Upper lobe of right lung (tissue), 1 donor: ENCODE measurements at regions not wholly inside any gene's neighbourhood (a gene's known extent, or its start where the extent isn't known, plus 50 kb on each side); places are given as distances from the start of the nearest gene placed in this dataset.

Experiments used
- ATAC-seq: fragments of 200-7000 bp; cut with Tn5 transposase; one replicate; pipeline ENCODE4 v1.9.1; 2020; ENCODE audit warnings: mild to moderate bottlenecking, moderate library complexity
- DNase-seq: peaks from one replicate; pipeline ENCODE4 v3.0.0-alpha.2; 2020
- H3K27ac ChIP-seq: fragments of 200-600 bp; one replicate; pipeline ENCODE4 v1.8.0; 2022
- H3K27me3 ChIP-seq: fragments of 200-600 bp; one replicate; pipeline ENCODE4 v1.8.0; 2022; ENCODE audit warnings: mild to moderate bottlenecking
- H3K36me3 ChIP-seq: fragments of 200-600 bp; one replicate; pipeline ENCODE4 v1.8.0; 2022
- H3K4me1 ChIP-seq: fragments of 200-600 bp; one replicate; pipeline ENCODE4 v1.8.0; 2022
- H3K4me3 ChIP-seq: fragments of 200-600 bp; one replicate; pipeline ENCODE4 v1.8.0; 2022; ENCODE audit warnings: mild to moderate bottlenecking
- H3K9me3 ChIP-seq: fragments of 200-600 bp; one replicate; pipeline ENCODE4 v1.8.0; 2022
- CTCF ChIP-seq: fragments of 200-600 bp; IDR thresholded peaks from one replicate; pipeline ENCODE4 v1.8.0; 2022; ENCODE audit warnings: antibody characterized with exemption
- intact Hi-C: fragments of 100-400 bp; cut with DNase I; formaldehyde crosslinking; loops from one replicate; pipeline ENCODE4 v1.11.0; 2022
- donor health status: DM: no; HTN: yes; CAD: no; lungs with severe emphysema.

- H3K9me3 ChIP-seq: no peaks in the 10 kb centered on the region
- no peaks in the 10 kb centered on the region for H3K27me3 ChIP-seq
- no peak for TF ChIP-seq CTCF
- no peak for DNase-seq
- intact Hi-C loops: no loop called here
- no peak overlapping the region for H3K4me3 ChIP-seq
- H3K4me1 ChIP-seq: no peaks in the 10 kb centered on the region
- no peak overlapping the region for H3K27ac ChIP-seq
- H3K36me3 ChIP-seq: no peaks in the 10 kb centered on the region
- ATAC-seq: no peak
Measured at GRCh38 chr1:114298008-114298407, 144.3 kb upstream of the SYT6 start.

GRCh38 chr1:114296413-114296812 lies 142.7 kb upstream of the SYT6 start:
- Histone ChIP-seq H3K27ac (no peak overlapping the region), H3K4me3 (no peak overlapping the region), H3K4me1 (no peaks in the 10 kb centered on the region), H3K36me3 (no peaks in the 10 kb centered on the region), H3K9me3 (no peaks in the 10 kb centered on the region), H3K27me3 (no peaks in the 10 kb centered on the region)
- TF ChIP-seq CTCF: no peak
- intact Hi-C loops: no loop called here
- DNase-seq: no peak
- ATAC-seq: no peak

- no peaks in the 10 kb centered on the region for H3K9me3 ChIP-seq
- intact Hi-C loops: no loop called here
- DNase-seq (no peak), ATAC-seq (no peak)
- no peak overlapping the region for H3K4me3 ChIP-seq
- no peak for TF ChIP-seq CTCF
- no peaks in the 10 kb centered on the region for H3K27me3 ChIP-seq
- no peaks in the 10 kb centered on the region for H3K4me1 ChIP-seq
- no peak overlapping the region for H3K27ac ChIP-seq
- H3K36me3 ChIP-seq: no peaks in the 10 kb centered on the region
Measured at GRCh38 chr1:114295321-114295720, 141.7 kb upstream of the SYT6 start.

GRCh38 chr1:114292835-114293234 lies 139.2 kb upstream of the SYT6 start:
- no peaks in the 10 kb centered on the region for H3K4me1 ChIP-seq
- H3K4me3 ChIP-seq: no peak overlapping the region
- ATAC-seq (no peak), DNase-seq (no peak)
- no peak overlapping the region for H3K27ac ChIP-seq
- no peak for TF ChIP-seq CTCF
- no peaks in the 10 kb centered on the region for H3K36me3 ChIP-seq
- H3K27me3 ChIP-seq: no peaks in the 10 kb centered on the region
- H3K9me3 ChIP-seq: no peaks in the 10 kb centered on the region
- intact Hi-C loops: no loop called here

- Histone ChIP-seq H3K36me3 (no peaks in the 10 kb centered on the region), H3K27ac (no peak overlapping the region), H3K4me1 (no peaks in the 10 kb centered on the region), H3K27me3 (no peaks in the 10 kb centered on the region), H3K4me3 (no peak overlapping the region), H3K9me3 (no peaks in the 10 kb centered on the region)
- no peak for TF ChIP-seq CTCF
- intact Hi-C loops: no loop called here
- no peak for ATAC-seq
- DNase-seq: no peak
Measured at GRCh38 chr1:114292194-114292593, 138.5 kb upstream of the SYT6 start.

GRCh38 chr1:114290776-114291175 lies 137.1 kb upstream of the SYT6 start:
- intact Hi-C loops: no loop called here
- no peaks in the 10 kb centered on the region for H3K9me3 ChIP-seq
- ATAC-seq (no peak), DNase-seq (no peak)
- H3K4me1 ChIP-seq: no peaks in the 10 kb centered on the region
- H3K4me3 ChIP-seq: no peak overlapping the region
- no peaks in the 10 kb centered on the region for H3K36me3 ChIP-seq
- H3K27me3 ChIP-seq: no peaks in the 10 kb centered on the region
- no peak overlapping the region for H3K27ac ChIP-seq
- no peak for TF ChIP-seq CTCF
